Endometrium (tissue), 2 donors: ENCODE measurements at regions not wholly inside any gene's neighbourhood (a gene's known extent, or its start where the extent isn't known, plus 50 kb on each side); places are given as distances from the start of the nearest gene placed in this dataset.
A peak's percentile ranks its signal among the peaks of the same experiment; 100 is the strongest.

Source experiments
- FAIRE-seq: peaks from 2 replicates; lab custom pipeline; 2012; peaks lifted over from hg19 to GRCh38; lab: Jason Lieb, UNC
- donor health status: control.
- donor health status: control.

- no peak for FAIRE-seq
Measured at GRCh38 chr5:143559586-143560109, 156.2 kb upstream of the NR3C1 start.

DNA sequence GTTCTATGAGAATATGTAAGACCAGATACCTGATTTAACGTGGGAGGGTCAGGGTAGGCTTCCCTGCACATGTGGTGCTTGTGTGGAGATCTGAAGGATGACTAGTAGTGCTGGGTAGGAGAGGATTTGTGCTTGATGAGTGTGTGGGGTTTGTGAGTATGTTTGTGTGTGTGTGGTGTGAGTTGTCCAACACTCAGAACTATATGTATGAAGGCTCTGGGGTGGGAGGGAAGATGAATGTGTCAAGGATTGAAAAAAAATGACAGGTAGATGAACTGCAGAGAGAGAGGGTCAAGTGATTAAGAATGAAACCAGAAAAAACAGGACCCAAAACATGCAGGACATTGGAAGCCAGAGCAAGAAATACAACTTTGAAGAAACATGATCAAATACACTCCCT is 154.6 kb upstream of the NR3C1 start:
- no peak for FAIRE-seq

GRCh38 chr5:143557061-143557818 is 153.8 kb upstream of the NR3C1 start:
- FAIRE-seq: no peak

GRCh38 chr5:143554918-143555477 is 151.5 kb upstream of the NR3C1 start:
- no peak for FAIRE-seq

DNA sequence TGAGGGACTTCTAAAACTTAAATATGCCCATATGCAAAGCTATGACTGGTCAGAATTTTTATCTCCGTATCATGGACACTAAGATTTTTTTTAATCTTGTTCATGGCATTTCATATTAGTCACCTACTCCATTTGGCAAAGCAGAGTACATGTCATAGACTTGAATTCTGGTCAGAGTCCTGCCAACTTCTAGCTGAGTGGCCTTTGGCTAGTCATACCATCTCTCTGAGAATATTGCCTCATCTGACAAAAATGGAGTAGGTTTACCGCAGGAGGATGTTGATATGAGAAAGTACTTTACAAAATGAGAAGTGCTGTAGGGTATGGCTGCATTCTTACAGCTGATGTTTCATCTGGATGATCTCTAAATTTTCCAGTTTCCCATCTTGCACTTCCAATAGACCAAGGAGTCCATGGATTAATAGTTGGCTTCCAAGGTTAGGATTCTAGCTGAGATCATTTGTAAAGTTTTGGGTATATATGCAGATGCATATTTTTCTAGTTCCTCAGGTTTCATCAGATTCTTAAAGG is 150.8 kb upstream of the NR3C1 start:
- FAIRE-seq: no peak

DNA sequence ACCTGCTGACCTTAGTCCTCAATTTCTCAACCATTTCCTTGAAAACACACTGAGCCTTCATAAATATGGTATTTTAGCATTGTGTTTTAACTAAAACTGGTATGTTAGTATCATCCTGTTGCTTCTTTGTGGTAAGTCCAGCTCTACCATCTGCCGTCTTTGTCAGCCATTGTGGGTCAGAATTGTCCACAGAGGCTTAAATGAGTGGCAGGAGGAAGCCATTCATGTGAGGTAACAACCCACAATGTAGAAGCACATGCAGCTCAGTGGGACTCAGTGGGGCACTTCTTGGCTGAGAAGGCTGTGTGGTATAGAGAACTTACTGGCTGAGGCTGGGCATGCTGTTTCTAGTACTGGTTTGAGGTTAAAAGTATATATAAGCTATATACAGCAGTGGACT is 149.2 kb upstream of the NR3C1 start:
- no peak for FAIRE-seq

- FAIRE-seq: no peak
Measured at GRCh38 chr5:143551820-143552251, 148.3 kb upstream of the NR3C1 start.

GRCh38 chr5:143550986-143551630 is 147.6 kb upstream of the NR3C1 start:
- FAIRE-seq: no peak

DNA sequence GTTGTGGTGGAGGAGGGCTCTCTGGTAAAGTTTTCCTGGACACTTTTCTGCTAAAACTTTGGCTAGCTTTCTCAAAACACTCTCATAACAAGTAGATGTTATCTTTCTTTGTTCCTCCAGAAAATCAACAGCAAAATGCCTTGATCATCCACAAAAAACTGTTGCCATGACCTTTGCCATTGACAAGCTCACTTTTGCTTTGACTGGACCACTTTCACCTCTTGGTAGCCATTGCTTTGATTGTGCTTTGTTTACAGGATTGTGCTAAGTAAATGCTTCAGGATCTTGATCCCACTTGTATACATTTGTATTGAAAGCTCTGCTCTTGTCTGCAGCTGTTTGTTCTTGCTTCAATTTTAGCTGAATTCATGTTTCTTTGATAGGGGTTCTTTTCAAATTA is 143.9 kb upstream of the NR3C1 start:
- FAIRE-seq: no peak

DNA sequence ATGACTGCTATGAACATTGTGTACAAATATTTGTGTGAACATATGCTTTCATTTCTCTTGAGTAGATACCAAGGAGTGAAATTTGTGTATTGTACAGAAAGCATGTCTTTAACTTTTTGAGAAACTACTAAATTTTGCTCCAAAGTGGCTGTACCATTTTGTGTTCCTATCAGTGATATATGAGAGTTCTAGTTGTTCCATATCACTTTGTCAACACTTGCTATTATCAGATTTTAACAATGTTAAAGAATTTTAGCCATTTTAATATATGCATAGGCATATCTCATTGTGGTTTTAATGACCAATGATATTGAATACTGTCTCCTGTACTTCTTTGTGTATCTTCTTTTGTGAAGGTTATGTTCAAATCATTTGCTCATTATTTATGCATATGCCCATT is 142.9 kb upstream of the NR3C1 start:
- FAIRE-seq: no peak

- FAIRE-seq: no peak
Measured at GRCh38 chr5:143544606-143545005, 141.1 kb upstream of the NR3C1 start.

GRCh38 chr5:143543358-143544255 is 140.1 kb upstream of the NR3C1 start:
- peak; percentile 72 for FAIRE-seq

DNA sequence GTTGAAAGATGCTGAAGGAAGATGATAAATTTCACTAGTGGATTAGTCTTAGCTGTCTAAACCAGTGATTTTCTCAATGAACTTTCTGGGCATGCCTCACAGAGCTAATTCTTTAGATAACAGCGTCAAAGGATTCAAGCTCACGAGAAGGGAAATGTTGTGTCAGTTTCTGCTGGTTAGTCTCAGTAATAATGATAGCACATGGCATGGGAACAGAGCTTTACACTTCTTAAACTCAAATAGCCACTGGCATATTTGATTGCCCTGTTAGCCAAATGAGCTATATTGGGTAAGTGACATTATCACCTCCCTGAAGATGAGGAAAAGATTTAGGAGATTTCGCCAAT is 139.3 kb upstream of the NR3C1 start:
- FAIRE-seq: no peak

DNA sequence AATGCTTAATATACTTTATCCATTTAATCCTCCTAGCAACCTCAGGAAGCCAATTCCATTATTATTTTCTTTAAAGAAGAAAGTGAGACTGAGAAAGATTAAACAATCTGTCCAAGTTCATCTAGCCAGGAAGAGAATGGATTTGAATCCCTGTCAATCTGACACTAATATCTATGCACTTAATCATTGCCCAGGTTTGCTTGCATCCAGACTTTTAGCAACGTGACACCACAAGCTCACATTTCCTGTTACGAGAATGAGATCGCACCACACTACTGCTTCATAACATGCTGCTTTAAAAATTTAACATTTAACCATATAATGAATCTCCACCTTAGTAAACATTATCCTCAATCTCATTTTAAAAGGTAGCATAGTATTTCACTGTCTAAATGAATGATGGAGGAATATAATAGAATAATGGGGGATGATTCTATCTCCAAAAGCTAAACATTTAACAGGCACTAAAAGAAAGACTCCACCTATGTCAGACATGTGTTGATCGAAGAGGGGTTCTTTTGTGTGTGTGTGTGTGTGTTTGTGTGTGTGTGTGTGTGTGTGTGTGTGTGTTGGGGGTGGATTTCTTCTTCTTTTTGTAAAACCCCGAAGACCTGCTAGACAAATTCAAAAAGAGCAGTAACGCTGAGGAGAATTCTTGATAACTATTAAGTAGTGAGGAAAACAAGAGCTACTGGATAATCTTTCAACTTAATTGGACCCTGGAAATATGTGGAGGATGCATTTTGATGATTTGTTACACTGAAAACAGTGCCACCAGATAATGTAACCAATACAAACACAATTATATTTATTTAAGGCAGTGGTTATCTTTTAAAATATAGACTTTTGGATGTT is 138.7 kb upstream of the NR3C1 start:
- no peak for FAIRE-seq

DNA sequence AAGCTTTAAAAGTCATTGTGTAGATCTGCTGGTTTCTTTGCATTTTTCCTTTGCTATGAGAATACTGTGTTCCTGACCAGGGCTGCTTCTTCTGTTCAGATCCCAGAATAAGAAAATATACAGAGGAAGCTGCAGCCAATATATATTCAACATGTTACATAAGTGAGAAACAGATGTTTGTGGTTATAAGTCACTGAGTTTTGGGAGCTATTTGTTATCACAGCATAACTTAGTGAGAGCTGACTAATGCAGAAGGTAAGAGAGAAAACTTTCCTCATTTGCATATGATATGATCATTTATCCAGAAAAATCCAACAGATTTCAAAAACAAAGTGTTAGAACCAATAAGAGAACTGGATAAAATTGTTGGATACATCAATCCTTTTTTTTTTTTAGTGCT is 136.3 kb upstream of the NR3C1 start:
- FAIRE-seq: no peak

GRCh38 chr5:143537056-143537455 is 133.6 kb upstream of the NR3C1 start:
- no peak for FAIRE-seq

- no peak for FAIRE-seq
Measured at GRCh38 chr5:143536364-143536763, 132.9 kb upstream of the NR3C1 start.

GRCh38 chr5:143534761-143535154 is 131.3 kb upstream of the NR3C1 start:
- FAIRE-seq: no peak

- FAIRE-seq: no peak
Measured at GRCh38 chr5:143533978-143534760, 130.7 kb upstream of the NR3C1 start.

GRCh38 chr5:143533475-143533874 is 130.0 kb upstream of the NR3C1 start:
- no peak for FAIRE-seq
